Gastrocnemius medialis (tissue), 4 donors: ENCODE measurements at regions not wholly inside any gene's neighbourhood (a gene's known extent, or its start where the extent isn't known, plus 50 kb on each side); places are given as distances from the start of the nearest gene placed in this dataset.

ENCODE experiments used
- CTCF ChIP-seq, 5 experiments: fragments of 450-650 bp in 3 of 5; fragments of 200-600 bp in 2 of 5; sonication (generic) in 2 of 5; IDR thresholded peaks in 4 of 5; conservative IDR thresholded peaks in 1 of 5; 1 replicate in 4 of 5; 2 replicates in 1 of 5; pipeline ENCODE4 v1.5.1; 2016 to 2019; ENCODE audit warnings: antibody characterized with exemption in 5 of 5, mild to moderate bottlenecking in 3 of 5, moderate library complexity in 3 of 5
- POLR2A ChIP-seq, 2 donors: fragments of 450-650 bp; IDR thresholded peaks; one replicate each; pipeline ENCODE4 v1.6.1; 2017; ENCODE audit warnings: antibody characterized with exemption in 2 of 2, mild to moderate bottlenecking in 2 of 2, moderate library complexity in 2 of 2

- no peak for TF ChIP-seq POLR2A (IDR thresholded peaks at IDR 0.05)
- no peak for TF ChIP-seq CTCF (IDR thresholded peaks at IDR 0.05 in 4 of 5, conservative IDR thresholded peaks at IDR 0.05 in 1 of 5)
Observed at GRCh38 chr3:165635791-165636683, 201.2 kb downstream of the BCHE start.
